Activated CD8-positive, alpha-beta memory T cell treated with anti-CD3 and anti-CD28 coated beads, Interleukin-2, amount 50 U/mL, for 24 hours (primary cell): ENCODE measurements at regions not wholly inside any gene's neighbourhood (a gene's known extent, or its start where the extent isn't known, plus 50 kb on each side); places are given as distances from the start of the nearest gene placed in this dataset.
"Not testable (repeated sequence)": the region's sequence is repeated elsewhere in the genome, so short reads cannot be mapped to it uniquely, and the experiment has no call there.

Experiments used
- DNase-seq: peaks from one replicate; pipeline ENCODE4 v3.0.0-alpha.2; 2020; ENCODE audit errors: extremely low read depth

DNA sequence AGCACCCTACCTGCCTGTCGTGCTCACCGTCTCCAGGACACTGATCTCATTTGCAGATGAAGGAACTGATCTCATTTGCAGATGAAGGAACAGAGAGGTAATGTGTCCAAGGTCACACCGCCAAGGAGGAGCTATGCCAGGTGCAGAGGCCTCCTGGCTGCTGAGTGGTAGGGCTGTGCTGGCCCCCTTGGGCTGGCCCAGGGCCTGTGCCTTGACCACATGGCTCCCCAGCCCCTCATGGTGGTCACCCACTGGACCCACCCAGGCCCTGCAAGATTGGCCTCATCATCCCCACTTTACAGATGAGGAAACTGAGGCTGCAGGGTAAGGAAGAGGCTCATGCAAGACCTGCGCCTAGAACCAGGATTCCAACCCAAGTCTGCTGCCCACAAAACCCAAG, 628.3 kb downstream of the MATN1 start:
- no peak for DNase-seq

DNA sequence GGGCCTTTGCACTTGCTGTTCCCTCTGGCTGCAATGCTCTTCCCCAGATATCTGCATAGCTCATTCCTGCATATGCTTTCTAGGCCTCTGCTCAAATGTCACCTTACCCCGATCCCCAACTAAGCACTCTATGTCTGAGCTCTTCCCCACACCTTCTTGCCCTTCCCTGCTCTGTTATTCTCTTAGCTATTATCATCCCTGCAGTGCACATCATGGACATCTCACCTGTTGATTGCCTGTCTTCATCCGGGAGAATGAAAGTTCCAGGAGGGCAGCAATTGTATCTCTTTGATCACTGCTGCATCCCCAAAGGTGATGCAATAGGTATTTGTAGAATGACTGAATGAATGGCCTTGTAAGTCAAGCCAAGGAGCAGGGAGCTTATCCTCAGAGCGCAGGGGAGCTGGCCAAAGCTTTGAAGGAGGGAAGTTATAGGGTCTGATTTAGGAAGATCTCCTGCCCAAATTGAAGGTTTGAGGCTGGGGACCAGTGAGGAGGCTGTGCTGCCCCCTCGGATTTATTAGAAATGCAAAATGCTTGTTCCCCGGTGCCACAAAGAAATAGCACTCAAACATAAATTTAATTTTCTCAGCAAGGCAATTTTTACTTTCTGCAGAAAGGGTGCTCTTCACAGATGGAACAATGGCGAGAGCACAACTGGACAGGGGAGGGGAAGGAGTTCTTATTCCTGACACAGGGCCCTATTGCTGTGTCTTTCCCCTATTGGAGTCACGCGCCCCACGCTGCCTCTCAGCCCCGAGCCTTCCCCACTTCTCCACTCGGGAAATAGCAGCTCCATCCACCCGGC, 631.1 kb downstream of the MATN1 start:
- DNase-seq: no peak

DNA sequence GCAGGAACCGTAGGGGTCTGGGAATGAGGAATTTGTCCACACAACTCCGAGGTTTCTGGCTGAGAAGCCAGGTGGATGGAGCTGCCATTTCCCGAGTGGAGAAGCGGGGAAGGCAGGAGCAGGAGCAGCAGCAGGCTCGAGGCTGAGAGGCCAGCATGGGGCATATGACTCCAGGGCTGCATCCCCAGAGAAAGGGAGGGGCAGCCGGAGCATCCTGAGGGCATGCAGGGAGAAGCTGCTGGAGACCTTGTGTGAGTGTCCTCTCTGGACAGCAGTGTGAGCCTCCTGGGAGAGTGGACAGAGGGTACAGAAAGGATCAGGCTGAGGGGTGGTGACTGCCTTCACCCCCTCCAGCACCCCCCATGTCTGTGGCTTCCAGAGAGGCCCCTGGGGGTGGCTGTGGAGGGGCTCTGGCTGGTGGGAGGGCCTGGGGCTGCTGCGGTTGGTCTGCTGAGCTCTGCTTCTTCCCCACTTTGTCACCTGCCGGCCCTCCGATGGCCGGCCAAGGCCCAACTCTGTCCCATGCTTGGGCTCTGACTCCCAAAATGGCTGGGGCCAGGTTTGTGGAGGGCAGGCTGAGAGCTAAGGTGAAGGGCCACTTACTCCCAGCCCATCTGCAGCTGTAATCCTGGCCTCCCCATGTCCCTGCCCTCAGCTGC, 633.1 kb downstream of the MATN1 start:
- DNase-seq: no peak

DNA sequence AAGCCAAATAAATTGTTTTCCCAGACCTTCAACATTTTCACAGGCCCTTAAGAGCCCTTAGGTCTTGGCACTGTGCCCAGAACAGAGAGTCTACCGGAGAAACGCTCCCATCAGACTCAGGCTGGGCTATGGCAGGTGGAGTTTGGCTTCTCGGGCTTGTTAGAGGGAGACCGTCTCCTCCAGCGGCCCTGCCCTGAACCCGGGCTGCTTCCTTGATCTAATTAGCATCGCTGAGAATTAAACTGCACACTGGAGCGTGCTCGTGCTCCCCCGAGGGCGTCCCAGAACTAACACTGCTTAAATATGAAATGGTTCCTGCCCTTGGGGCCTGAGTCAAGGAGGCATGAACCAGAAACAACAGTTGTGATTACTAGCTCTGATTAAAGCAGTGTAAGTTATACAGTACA, 634.4 kb downstream of the MATN1 start:
- DNase-seq: no peak

DNA sequence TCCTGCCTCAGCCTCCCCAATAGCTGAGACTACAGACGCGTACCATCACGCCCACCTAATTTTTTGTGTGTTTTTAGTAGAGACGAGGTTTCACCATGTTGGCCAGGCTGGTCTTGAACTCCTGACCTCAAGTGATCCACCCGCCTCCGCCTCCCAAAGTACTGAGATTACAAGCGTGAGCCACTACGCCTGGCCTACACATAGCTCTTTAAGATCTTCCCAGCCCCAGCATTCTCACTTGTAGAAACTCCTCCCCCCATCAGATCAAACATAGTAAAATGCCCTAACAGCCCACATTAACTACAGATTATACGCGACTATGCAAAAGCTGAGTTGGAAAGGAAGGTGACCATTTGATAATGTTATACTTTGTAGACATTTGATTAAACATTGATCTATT, 634.8 kb downstream of the MATN1 start:
- no peak for DNase-seq

DNA sequence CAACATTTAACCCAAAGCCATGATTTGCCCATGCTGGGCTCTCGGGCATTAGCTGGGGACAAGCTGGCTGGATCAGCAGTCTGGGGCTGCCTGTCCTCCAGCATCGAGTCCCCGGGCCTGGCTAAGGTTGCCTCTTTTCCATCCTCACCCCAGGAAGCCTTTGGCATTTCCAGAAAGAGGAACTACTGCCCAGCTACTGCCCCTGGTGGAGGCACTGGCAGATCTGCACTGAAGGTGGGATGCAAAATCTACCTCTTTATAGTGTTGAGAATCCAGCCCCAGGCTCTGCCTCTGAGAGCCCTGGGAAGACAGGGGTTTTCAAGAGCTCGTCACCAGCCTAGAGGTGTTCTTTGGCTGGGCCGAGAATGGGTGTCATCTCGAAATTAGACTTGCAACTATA, 635.9 kb downstream of the MATN1 start:
- no peak for DNase-seq

DNA sequence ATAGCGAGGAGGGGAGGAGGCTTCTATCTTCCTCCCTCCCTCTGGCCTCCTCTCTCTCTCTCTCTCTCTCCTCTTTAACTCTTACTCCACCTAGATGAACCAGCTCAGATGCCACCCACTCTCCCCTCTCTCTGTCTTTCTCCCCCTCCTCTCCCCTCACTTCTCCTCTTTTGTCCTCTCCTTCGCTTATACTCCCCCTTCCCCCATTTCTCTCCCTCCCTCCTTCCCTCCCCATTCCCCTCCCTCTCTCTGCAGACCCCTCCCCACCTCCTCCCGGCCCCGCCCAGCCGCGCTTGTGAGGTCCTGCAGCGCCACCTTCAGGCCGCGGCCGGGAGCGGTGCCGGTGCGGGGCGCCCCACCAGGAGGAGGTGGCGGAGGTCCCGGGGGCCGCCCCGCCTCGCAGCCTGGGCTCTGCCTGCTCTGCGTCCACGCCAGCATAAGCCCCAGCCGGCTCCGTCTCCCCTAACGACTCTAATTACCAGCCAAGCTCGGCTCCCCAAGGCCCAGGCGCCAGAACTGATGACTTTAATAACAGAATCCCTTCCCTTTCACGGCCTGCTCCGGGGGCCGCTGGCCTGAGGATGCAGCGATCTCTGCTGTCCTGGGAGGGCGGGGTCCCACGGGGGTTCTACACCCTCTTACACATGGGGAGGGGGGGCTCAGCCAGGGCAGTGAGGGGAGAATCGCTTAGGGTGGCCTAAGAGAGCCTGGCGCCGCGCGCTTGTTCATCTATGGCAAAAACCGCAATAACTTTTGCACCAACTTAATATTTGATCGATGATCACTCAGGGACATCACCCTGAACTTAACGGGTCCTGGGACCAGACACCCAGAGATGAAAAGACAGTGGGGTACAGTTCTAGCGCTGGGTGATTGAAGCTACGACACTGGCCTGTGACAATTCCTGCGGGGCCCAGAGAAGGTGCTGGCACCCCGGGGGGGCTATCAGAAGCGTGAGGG, 637.3 kb downstream of the MATN1 start:
- no peak for DNase-seq

DNA sequence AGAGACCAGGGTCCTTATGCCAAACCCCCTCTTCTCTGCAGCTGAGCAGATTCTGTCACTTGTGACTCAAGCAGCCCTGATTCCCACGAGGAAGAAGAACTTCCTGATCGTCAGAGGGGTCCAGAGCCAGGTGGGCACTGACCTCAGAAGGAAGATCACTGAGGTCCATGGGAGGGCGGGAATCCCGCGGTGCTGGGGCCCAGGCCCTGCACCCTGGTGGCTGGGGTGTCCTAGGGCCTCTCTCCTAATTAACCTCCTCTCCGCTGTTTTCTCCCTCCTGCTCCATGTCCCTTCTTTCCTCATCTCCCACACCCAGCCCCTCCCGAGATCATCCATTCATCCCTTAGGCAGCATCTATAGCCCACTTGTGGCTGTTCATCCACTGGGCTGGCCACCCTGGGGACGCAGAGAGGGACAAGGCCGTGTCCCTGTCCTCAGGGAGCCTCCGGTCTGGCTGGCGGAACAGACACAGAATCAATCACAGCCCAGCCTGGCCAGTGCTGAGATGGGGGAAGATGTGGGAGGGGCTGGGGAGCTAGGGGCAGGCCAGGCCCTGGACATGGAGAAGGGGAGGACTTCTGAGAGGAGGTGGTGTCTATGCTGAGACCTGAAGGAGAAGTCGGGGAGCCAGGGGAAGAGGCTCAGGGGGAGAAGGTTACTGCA, 638.3 kb downstream of the MATN1 start:
- no peak for DNase-seq

DNA sequence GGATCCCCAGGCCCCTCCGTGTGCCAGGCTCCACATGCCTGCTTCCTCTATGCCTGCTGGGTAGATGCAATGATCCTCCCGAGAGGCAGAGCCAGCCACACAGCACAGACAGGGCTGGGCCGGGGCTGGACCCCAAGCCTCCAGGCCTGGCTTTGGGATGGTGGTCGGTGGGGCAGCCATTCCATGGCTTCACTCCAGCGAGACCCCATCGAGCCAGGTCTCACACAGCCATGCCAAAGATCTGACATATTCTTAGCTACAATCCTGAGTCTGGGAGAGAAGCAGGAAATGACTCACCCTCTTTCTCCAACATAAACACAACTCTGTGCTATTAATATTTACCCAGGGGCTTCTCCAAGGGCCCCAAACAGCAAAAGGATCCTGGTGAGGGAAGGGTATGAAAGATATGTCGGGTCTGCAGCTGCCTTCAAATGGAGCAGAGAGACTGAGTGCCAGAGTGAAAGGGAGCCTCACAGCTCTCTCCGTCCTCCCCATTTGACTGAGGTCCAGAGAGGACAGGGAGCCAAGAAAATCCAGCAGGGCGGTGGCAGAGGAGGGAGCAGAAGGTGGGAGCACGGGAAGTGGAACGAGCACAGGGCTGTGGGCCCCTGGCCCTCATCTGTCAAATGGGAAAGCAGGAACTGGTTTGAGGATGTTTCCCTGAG, 639.5 kb downstream of the MATN1 start:
- no peak for DNase-seq

DNA sequence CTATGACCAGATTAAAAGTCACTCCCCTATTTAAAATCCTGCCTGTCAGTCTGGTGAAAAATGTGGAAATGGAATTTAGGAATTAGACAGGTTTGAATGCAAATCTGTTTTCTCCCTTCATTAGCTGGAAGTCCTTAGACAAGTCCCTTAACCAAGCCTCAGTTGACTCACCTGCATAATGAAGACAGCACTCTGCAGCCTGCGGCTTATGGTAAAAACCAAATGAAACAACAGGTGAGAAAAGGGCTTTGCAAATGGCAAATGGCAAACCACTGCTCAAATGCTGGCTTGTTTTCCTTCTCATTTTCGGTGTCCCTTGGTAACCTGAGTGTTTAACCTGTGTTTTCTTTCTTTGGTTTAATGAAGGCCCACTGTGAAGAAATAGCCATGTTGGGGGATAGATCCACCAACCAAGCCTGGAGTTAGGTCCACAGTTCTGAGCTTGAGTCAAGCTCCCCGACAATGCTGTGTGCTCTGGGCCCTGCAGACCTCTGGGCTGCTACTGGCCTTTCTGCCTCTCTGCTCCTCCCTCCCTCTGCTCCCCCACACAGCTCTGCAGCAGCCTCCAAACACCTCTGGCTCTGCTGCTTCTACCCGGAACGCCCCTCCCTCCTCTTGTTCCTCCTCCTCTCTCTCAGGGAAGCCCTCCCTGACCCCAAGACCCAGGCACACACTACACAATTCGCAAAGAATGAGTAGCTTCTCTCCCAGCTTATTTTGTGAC, 641.8 kb downstream of the MATN1 start:
- DNase-seq: no peak

DNA sequence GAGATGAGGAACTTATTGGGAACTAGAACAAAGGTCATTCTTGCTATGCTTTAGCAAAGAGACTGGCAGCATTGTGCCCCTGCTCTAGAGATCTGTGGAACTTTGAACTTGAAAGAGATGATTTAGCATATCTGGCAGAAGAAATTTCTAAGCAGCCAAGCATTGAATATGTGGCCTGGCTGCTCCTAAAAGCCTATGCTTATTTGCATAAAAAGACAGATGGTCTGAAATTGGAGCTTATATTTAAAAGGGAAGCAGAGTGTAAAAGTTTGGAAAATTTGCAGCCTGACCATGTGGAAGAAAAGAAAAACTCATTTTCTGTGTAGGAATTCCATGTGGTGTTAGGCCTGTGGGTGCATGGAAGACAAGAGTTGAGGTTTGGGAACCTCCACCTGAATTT, 647.5 kb downstream of the MATN1 start:
- DNase-seq: not testable (repeated sequence)

DNA sequence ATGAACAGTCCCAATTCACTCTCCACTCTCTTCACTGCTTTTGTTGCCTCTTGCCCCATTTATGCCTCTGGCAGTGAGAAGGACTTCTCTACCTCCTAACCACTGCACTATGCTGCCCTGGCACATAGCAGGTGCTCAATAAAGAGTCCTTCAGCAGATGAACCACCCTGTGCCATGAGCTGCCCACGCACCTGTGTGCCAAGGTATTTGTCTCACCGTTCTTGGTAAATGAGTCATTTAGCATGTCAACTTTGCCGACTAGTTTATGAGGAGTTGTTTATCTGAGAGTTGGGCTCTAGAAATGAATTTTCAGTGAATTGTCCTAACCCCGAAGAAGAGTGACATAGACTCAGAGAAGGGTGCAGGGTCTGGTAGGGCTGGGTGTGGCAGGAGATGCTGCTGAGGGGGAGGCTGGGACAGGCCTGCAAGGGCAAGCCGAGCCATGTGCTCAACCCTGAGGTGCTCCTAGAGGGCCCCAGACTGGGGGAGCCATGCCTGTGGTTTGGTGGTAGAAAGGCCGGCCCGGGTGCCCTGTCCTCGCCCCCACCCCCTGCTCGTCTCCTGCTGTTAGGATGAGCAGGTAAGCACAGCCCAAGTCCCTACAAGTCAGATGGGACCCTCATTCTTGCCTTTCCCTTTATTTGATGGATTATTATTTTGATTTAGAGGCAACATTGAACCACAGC, 654.5 kb downstream of the MATN1 start:
- no peak for DNase-seq

DNA sequence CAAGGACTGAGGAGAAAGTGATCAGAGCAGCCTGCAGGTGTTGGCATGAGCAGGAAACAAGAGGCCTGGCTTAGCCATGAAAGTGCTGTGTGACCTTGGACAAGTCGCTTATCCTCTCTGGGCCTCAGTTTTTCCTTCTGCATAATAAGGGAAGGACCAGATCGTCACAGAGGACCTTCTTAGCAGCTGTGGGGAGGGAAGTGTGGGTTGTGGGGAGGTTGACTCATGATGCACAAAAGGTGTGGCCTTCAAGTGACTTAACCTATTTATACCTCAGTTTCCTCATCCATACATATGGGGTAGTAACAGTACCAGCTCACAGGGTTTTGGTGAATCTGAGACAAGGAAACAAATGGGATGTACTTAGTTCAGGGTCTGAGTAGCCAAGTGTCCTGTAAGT, 658.8 kb downstream of the MATN1 start:
- DNase-seq: no peak

DNA sequence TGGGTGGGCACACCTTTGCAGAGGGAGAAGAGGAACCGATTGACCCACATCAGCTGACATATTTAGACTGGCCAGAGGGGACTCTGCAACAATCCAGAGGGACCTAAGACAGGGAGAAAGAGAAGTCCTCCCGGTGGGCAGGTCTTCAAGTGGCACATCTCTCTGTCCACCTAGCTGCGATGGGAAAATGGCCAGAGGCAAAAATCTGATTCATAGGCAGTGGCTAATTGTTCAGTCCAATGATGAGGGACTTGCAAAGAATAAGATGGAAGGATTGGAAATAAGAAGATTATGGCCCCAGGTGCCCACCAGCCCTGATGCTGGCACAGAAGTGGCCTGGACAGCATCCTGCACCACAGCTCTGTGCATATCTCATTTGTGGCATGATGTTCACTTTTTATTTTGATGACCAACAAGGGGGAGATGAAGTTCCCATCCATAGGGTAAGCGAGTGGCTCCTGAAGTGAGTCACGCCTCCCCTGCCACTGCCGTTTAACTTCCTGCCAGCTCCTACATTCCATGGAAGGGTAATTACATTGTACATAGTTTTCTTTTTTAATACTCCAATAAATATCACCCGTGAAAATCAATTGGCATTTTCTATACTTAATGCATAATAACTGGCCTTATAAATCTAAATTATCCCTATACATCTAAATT, 659.6 kb downstream of the MATN1 start:
- DNase-seq: no peak

DNA sequence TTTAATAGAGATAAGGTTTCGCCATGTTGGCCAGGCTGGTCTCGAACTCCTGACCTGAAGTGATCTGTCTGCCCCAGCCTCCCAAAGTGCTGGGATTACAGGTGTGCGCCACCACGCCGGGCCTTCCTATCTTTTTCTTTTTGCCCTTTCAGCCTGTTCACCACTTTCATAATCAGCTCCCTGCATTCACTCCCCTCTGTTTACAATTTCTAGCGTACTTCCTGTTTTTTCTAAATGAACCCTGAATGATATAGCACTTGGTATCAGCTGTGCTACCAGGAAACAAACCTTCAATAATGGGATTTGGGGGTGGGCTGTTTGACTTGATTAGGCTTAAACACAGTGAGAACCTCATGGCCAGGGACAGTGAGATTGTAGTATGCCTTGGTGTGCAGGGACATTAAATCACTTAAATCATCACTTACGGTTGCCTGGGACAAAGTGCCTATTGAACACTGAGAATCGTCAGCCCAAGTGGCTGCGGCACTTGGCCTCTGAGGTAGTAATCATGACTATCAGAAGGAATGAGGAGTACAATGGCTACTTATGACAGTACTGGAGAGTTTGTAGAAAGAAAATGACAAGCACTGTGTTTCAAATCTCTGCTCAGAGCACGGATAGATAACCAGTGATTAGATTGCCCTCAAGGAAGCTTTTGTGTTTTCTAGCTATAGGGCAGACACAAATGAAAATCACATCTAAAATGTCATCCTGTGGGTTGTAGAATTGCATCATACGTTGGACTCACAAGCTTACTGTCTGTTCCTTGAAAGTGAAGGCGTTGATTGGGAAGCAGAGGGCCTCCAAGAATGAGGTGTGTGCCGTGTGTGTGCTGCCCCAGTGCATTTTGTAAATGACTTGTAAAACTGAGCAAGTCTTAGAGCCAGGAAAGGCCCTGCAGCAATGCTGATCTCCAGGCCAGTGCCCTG, 661.8 kb downstream of the MATN1 start:
- no peak for DNase-seq

DNA sequence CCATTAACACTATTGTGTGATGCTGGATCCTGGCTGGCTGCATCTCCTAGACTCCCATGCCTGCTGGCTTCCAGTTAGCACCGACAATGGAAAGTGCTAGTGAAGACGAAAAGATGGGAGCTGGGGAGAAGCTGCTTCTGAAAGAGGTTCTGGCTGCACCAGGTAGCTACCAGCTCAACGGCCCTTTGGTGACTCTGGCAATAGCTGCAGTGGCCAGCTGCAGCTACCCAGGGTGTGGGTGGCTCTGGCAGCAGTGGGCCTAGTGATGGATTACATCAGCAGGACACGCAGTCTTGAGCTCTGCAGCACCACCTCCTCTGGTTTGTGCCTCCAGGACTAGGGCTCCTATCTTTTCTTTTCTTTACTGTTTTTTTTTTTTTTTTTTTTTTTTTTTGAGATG, 662.6 kb downstream of the MATN1 start:
- no peak for DNase-seq

DNA sequence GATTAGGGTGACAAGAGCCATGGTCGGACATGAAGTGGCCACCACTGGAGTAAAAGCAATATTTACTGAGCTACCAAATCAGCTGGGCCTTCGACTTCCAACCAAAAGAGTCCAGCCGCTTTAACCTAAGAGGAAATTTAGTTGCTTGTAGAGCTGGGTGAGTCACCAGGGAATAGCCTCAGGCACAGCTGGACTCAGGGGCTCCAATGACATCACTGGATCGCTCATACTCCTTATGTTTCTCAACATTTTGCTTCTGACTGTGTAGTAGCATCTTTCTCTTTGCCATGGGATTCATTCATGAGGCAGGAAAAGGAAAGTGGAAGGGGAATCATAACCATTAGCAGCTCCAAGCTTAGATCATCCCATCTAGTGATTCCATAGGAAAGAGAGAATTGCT, 664.4 kb downstream of the MATN1 start:
- no peak for DNase-seq

DNA sequence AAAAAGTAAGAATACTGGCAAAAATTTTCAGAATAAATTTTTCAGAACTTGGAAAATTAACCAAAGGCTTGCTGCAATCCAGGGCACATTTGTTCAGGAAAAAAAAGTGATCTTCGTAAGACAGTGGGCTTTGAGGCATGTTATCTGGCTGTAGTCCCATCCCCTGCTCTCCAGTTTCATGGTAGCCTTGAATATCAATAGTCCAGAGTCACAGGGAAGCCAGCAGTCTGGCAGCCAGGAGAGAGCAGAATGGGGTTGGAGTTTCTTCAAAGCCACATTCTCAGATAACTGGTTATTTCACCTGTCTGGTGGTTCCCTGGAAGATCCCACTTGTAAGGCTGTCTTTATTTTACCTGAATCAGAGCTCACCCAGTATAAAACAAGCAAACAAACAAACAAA, 669.3 kb downstream of the MATN1 start:
- DNase-seq: no peak
